Neuronal stem cell (in vitro differentiated cells): ENCODE measurements at regions not wholly inside any gene's neighbourhood (a gene's known extent, or its start where the extent isn't known, plus 50 kb on each side); places are given as distances from the start of the nearest gene placed in this dataset.

Source experiments
- DNase-seq: peaks from one replicate; pipeline ENCODE4 v3.0.0-alpha.2; 2013; ENCODE audit warnings: low spot score
- H2AFZ ChIP-seq: one replicate; pipeline ENCODE4 v1.6.1; 2013; ENCODE audit warnings: mild to moderate bottlenecking, low read length, inconsistent platforms
- H2AK5ac ChIP-seq: 2 replicates; pipeline ENCODE4 v1.6.1; 2013; ENCODE audit warnings: low read depth, mild to moderate bottlenecking, inconsistent platforms, low read length, moderate library complexity, mixed read lengths
- H2BK120ac ChIP-seq: 2 replicates; pipeline ENCODE4 v1.6.1; 2013; ENCODE audit warnings: low read depth, mild to moderate bottlenecking, inconsistent platforms, low read length, moderate library complexity, mixed read lengths
- H2BK12ac ChIP-seq: one replicate; pipeline ENCODE4 v1.6.1; 2013; ENCODE audit warnings: low read length, inconsistent platforms
- H2BK15ac ChIP-seq: 2 replicates; pipeline ENCODE4 v1.6.1; 2013; ENCODE audit warnings: mild to moderate bottlenecking, low read length, inconsistent platforms, mixed read lengths
- H2BK5ac ChIP-seq: one replicate; pipeline ENCODE4 v1.6.1; 2013; ENCODE audit warnings: inconsistent platforms, mild to moderate bottlenecking, low read length, moderate library complexity
- H3K14ac ChIP-seq: one replicate; pipeline ENCODE4 v1.6.1; 2013; ENCODE audit warnings: low read length, inconsistent platforms
- H3K18ac ChIP-seq: 2 replicates; pipeline ENCODE4 v1.6.1; 2013; ENCODE audit warnings: low read length, inconsistent platforms
- H3K23ac ChIP-seq: 2 replicates; pipeline ENCODE4 v1.6.1; 2013; ENCODE audit warnings: low read depth, mild to moderate bottlenecking, mixed read lengths, low read length, inconsistent platforms; ENCODE audit not compliant: poor library complexity
- H3K27ac ChIP-seq: replicated peaks from 3 replicates; pipeline ENCODE4 v1.5.1; 2013; ENCODE audit warnings: low read length, inconsistent platforms
- H3K27me3 ChIP-seq, 3 experiments: 2 replicates each; pipeline ENCODE4 v1.6.1; 2013; ENCODE audit warnings: low read length in 3 of 3, mild to moderate bottlenecking in 2 of 3, inconsistent platforms in 1 of 3, low read depth in 1 of 3, mixed read lengths in 1 of 3, moderate library complexity in 1 of 3; ENCODE audit not compliant: control insufficient read depth in 3 of 3, insufficient read depth in 3 of 3
- H3K36me3 ChIP-seq, 2 donors: replicated peaks in 1 of 2; 2 replicates each; pipeline ENCODE4 v1.6.1; 2013; ENCODE audit warnings: low read length in 2 of 2; ENCODE audit not compliant: control insufficient read depth in 2 of 2, insufficient read depth in 2 of 2
- H3K4ac ChIP-seq: 2 replicates; pipeline ENCODE4 v1.6.1; 2013; ENCODE audit warnings: inconsistent platforms, mild to moderate bottlenecking, low read length, moderate library complexity
- H3K4me1 ChIP-seq, 2 donors: 1 replicate in 1 of 2; 2 replicates in 1 of 2; pipeline ENCODE4 v1.6.1; 2013; ENCODE audit warnings: low read length in 2 of 2, low read depth in 1 of 2; ENCODE audit not compliant: control insufficient read depth in 2 of 2, insufficient read depth in 1 of 2
- H3K4me2 ChIP-seq: one replicate; pipeline ENCODE4 v1.6.1; 2013; ENCODE audit warnings: mild to moderate bottlenecking, low read length, inconsistent platforms; ENCODE audit not compliant: insufficient read depth, poor library complexity, severe bottlenecking
- H3K4me3 ChIP-seq, 2 donors: 2 replicates each; pipeline ENCODE4 v1.5.1; 2013; ENCODE audit warnings: low read length in 2 of 2, mild to moderate bottlenecking in 2 of 2, inconsistent platforms in 1 of 2, moderate library complexity in 1 of 2
- H3K79me1 ChIP-seq: one replicate; pipeline ENCODE4 v1.6.1; 2013; ENCODE audit warnings: low read depth, mild to moderate bottlenecking, inconsistent platforms, low read length, moderate library complexity
- H3K9ac ChIP-seq: one replicate; pipeline ENCODE4 v1.6.1; 2013; ENCODE audit warnings: mild to moderate bottlenecking, low read depth, low read length, inconsistent platforms; ENCODE audit not compliant: poor library complexity
- H3K9me3 ChIP-seq, 2 donors: replicated peaks in 1 of 2; 2 replicates each; pipeline versions ENCODE3 to v1.6.1; 2013; ENCODE audit warnings: low read length in 2 of 2, mild to moderate bottlenecking in 2 of 2, inconsistent platforms in 1 of 2, low read depth in 1 of 2, mixed read lengths in 1 of 2, moderate library complexity in 1 of 2; ENCODE audit not compliant: control insufficient read depth in 2 of 2, insufficient read depth in 1 of 2
- H4K8ac ChIP-seq: one replicate; pipeline ENCODE4 v1.6.1; 2013; ENCODE audit warnings: low read depth, mild to moderate bottlenecking, inconsistent platforms, low read length, moderate library complexity
- H4K91ac ChIP-seq: one replicate; pipeline ENCODE4 v1.6.1; 2013; ENCODE audit warnings: low read length, low read depth, mild to moderate bottlenecking, inconsistent platforms; ENCODE audit not compliant: poor library complexity
- WGBS, 2 donors: extraction: QIAGEN DNeasy Blood & Tissue Kit; methylation state at CpG; one replicate each; pipeline ENCODE4 v1.1.7; 2013; ENCODE audit warnings: missing lambda C conversion rate in 2 of 2, mixed read lengths in 1 of 2; ENCODE audit not compliant: insufficient read length in 2 of 2, insufficient replicate concordance in 1 of 2; ENCODE audit errors: extremely low coverage in 2 of 2; 5-methylcytosine and 5-hydroxymethylcytosine counted together

GRCh38 chr13:54165581-54166215, 1137.1 kb downstream of the OLFM4 start:
- Histone ChIP-seq H3K14ac (no peak overlapping the region), H2BK12ac (no peak overlapping the region), H3K4ac (no peak overlapping the region), H3K9ac (no peak overlapping the region), H4K8ac (no peak overlapping the region), H4K91ac (no peak overlapping the region), H3K18ac (no peak overlapping the region), H3K36me3 (no peaks in the 10 kb centered on the region), H3K4me1 (no peaks in the 10 kb centered on the region), H3K27me3 (no peaks in the 10 kb centered on the region), H3K27ac (no peak overlapping the region), H2BK120ac (no peak overlapping the region), H3K4me2 (no peak overlapping the region), H2BK15ac (no peak overlapping the region), H2AFZ (peak overlapping the region; percentile 34), H3K23ac (no peak overlapping the region), H3K4me3 (no peak overlapping the region), H2AK5ac (no peak overlapping the region), H3K79me1 (no peaks in the 10 kb centered on the region), H3K9me3 (no peaks in the 10 kb centered on the region), H2BK5ac (no peak overlapping the region)
- no CpG with 5 or more reads among the region's 7 CpGs for WGBS, 2 donors
- no peak for DNase-seq

- no peak overlapping the region for H3K23ac ChIP-seq
- H4K91ac ChIP-seq = no peak overlapping the region
- H3K79me1 ChIP-seq = no peaks in the 10 kb centered on the region
- DNase-seq = no peak
- H3K18ac ChIP-seq = no peak overlapping the region
- no peak overlapping the region for H3K4ac ChIP-seq
- H3K9ac ChIP-seq = no peak overlapping the region
- no peak overlapping the region for H2AFZ ChIP-seq
- H3K4me2 ChIP-seq = no peak overlapping the region
- H2AK5ac ChIP-seq = no peak overlapping the region
- H3K27me3 ChIP-seq = no peaks in the 10 kb centered on the region
- H3K4me1 ChIP-seq = peaks cover 0 to 4% of the 10 kb centered on the region in 2 donors
- no peak overlapping the region for H2BK15ac ChIP-seq
- no peak overlapping the region for H4K8ac ChIP-seq
- H3K27ac ChIP-seq = no peak overlapping the region
- no peak overlapping the region for H2BK12ac ChIP-seq
- H3K36me3 ChIP-seq = no peaks in the 10 kb centered on the region
- H2BK5ac ChIP-seq = no peak overlapping the region
- H2BK120ac ChIP-seq = no peak overlapping the region
- H3K4me3 ChIP-seq = no peak overlapping the region
- no peak overlapping the region for H3K14ac ChIP-seq
- H3K9me3 ChIP-seq = peaks cover 0 to 4% of the 10 kb centered on the region in 2 donors
Measured at GRCh38 chr13:54173996-54174395, 1145.4 kb downstream of the OLFM4 start.

GRCh38 chr13:54175466-54175865, 1146.9 kb downstream of the OLFM4 start:
- Histone ChIP-seq H3K9me3 (peaks cover 0 to 4% of the 10 kb centered on the region in 2 donors), H4K91ac (no peak overlapping the region), H3K27ac (no peak overlapping the region), H3K9ac (no peak overlapping the region), H3K23ac (no peak overlapping the region), H2AK5ac (no peak overlapping the region), H3K4me2 (no peak overlapping the region), H2BK120ac (no peak overlapping the region), H3K4me1 (peaks cover 0 to 4% of the 10 kb centered on the region in 2 donors), H2AFZ (peak overlapping the region; percentile 29), H4K8ac (no peak overlapping the region), H3K36me3 (no peaks in the 10 kb centered on the region), H2BK15ac (no peak overlapping the region), H3K18ac (no peak overlapping the region), H3K4me3 (no peak overlapping the region), H3K14ac (no peak overlapping the region), H2BK12ac (no peak overlapping the region), H2BK5ac (no peak overlapping the region), H3K4ac (no peak overlapping the region), H3K79me1 (no peaks in the 10 kb centered on the region), H3K27me3 (no peaks in the 10 kb centered on the region)
- no peak for DNase-seq
- WGBS, 2 donors = no CpG with 5 or more reads among the region's 1 CpG

- no peak overlapping the region for H2BK5ac ChIP-seq
- H3K27me3 ChIP-seq = no peaks in the 10 kb centered on the region
- H2BK15ac ChIP-seq = no peak overlapping the region
- no peak overlapping the region for H3K27ac ChIP-seq
- H3K14ac ChIP-seq = no peak overlapping the region
- H2BK12ac ChIP-seq = no peak overlapping the region
- H3K79me1 ChIP-seq = no peaks in the 10 kb centered on the region
- no peak overlapping the region for H2BK120ac ChIP-seq
- no peak overlapping the region for H3K23ac ChIP-seq
- WGBS, 2 donors = no CpG with 5 or more reads among the region's 3 CpGs
- no peak overlapping the region for H3K18ac ChIP-seq
- H2AFZ ChIP-seq = no peak overlapping the region
- peaks cover 0 to 4% of the 10 kb centered on the region in 2 donors for H3K4me1 ChIP-seq
- no peak for DNase-seq
- H3K4ac ChIP-seq = no peak overlapping the region
- no peak overlapping the region for H4K8ac ChIP-seq
- no peak overlapping the region for H3K4me3 ChIP-seq
- H3K9me3 ChIP-seq = peaks cover 0 to 4% of the 10 kb centered on the region in 2 donors
- H3K9ac ChIP-seq = no peak overlapping the region
- no peaks in the 10 kb centered on the region for H3K36me3 ChIP-seq
- H2AK5ac ChIP-seq = no peak overlapping the region
- no peak overlapping the region for H3K4me2 ChIP-seq
- no peak overlapping the region for H4K91ac ChIP-seq
Measured at GRCh38 chr13:54177466-54177865, 1148.9 kb downstream of the OLFM4 start.
